ENCODE measurements at regions not wholly inside any gene's neighbourhood (a gene's known extent, or its start where the extent isn't known, plus 50 kb on each side); places are given as distances from the start of the nearest gene placed in this dataset.
A peak's percentile ranks its signal among the peaks of the same experiment; 100 is the strongest.

DNA sequence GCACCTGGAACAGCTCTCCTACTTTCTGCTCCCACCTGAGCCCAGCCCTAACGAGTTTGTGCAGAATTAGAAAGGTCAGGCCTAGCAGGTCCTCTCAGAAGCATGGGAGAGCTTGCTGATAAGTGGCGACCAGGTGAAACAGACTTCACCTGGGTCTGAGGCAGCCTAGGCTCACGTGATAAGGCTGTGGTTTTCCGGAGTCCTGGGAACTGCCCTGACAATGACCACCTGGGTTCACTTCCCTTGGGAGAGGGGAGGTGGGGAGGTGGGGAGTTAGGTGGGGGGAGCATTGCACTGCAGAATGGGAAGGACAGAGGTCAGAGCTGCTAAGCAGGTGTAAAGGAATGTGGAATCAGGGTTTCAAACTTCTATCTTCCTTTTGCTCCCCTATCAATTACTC lies 152.9 kb upstream of the MAP1B start:
- TF ChIP-seq FOS (IDR thresholded peaks at IDR 0.05; ENCODE audit: low read depth, low read length) (no peak), RAD21 (IDR thresholded peaks at IDR 0.05; ENCODE audit: low read length) (no peak), BHLHE40 (IDR thresholded peaks at IDR 0.05; ENCODE audit: low read depth, low read length) (no peak), NFE2L2 (IDR thresholded peaks at IDR 0.05; ENCODE audit: low read depth, low read length) (no peak), USF2 (IDR thresholded peaks at IDR 0.05; ENCODE audit: low read depth, low read length) (no peak), MXI1 (IDR thresholded peaks at IDR 0.05; ENCODE audit: borderline replicate concordance, low read depth, low read length) (no peak), RFX5 (IDR thresholded peaks at IDR 0.05; ENCODE audit: low read depth, low read length) (no peak), SMC3 (IDR thresholded peaks at IDR 0.05; ENCODE audit: low read depth, low read length) (no peak), MAZ (IDR thresholded peaks at IDR 0.05; ENCODE audit: borderline replicate concordance, low read depth, low read length) (no peak), RCOR1 (IDR thresholded peaks at IDR 0.05; ENCODE audit: insufficient replicate concordance, low read length) (no peak), MAFK (IDR thresholded peaks at IDR 0.05; ENCODE audit: low read depth, low read length) (no peak), CEBPB (IDR thresholded peaks at IDR 0.05; ENCODE audit: low read depth, low read length) (no peak), POLR2A (IDR thresholded peaks at IDR 0.05; ENCODE audit: low read depth, low read length) (no peak), CHD1 (IDR thresholded peaks at IDR 0.05; ENCODE audit: low read depth, low read length) (no peak)
- TF ChIP-seq, protein P1, sequence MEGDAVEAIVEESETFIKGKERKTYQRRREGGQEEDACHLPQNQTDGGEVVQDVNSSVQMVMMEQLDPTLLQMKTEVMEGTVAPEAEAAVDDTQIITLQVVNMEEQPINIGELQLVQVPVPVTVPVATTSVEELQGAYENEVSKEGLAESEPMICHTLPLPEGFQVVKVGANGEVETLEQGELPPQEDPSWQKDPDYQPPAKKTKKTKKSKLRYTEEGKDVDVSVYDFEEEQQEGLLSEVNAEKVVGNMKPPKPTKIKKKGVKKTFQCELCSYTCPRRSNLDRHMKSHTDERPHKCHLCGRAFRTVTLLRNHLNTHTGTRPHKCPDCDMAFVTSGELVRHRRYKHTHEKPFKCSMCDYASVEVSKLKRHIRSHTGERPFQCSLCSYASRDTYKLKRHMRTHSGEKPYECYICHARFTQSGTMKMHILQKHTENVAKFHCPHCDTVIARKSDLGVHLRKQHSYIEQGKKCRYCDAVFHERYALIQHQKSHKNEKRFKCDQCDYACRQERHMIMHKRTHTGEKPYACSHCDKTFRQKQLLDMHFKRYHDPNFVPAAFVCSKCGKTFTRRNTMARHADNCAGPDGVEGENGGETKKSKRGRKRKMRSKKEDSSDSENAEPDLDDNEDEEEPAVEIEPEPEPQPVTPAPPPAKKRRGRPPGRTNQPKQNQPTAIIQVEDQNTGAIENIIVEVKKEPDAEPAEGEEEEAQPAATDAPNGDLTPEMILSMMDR (conservative IDR thresholded peaks at IDR 0.05; ENCODE audit: low read depth, low read length), result no peak
- TF ChIP-seq, protein P2, sequence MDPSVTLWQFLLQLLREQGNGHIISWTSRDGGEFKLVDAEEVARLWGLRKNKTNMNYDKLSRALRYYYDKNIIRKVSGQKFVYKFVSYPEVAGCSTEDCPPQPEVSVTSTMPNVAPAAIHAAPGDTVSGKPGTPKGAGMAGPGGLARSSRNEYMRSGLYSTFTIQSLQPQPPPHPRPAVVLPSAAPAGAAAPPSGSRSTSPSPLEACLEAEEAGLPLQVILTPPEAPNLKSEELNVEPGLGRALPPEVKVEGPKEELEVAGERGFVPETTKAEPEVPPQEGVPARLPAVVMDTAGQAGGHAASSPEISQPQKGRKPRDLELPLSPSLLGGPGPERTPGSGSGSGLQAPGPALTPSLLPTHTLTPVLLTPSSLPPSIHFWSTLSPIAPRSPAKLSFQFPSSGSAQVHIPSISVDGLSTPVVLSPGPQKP (IDR thresholded peaks at IDR 0.05; ENCODE audit: borderline replicate concordance, low read depth, low read length), result no peak
- H2AK9ac ChIP-seq (replicated peaks; ENCODE audit: low read depth, low read length, poor library complexity), result no peak overlapping the region
- no peak overlapping the region for H2AK5ac ChIP-seq (ENCODE audit: low read depth, low read length)
- H2BK20ac ChIP-seq (ENCODE audit: low read depth, low read length), result no peak overlapping the region
- H2BK120ac ChIP-seq (ENCODE audit: low read depth, low read length), result no peak overlapping the region
- no peak overlapping the region for H3K18ac ChIP-seq (ENCODE audit: low read depth, low read length)
- no peaks in the 10 kb centered on the region for H3K4me1 ChIP-seq (ENCODE audit: control insufficient read depth, insufficient read depth, low read length)
- BruUV-seq (replicated peaks), result no TSS peak
- 60% methylated on average over 1 of the region's 4 CpGs; no CpG with 5 or more reads in 1 of the 2 experiments for WGBS, 2 experiments (ENCODE audit: extremely low coverage in 2 of 2, insufficient read length in 1 of 2)
- no peak overlapping the region for H4K5ac ChIP-seq (ENCODE audit: low read depth, low read length)
- H3K4me2 ChIP-seq (ENCODE audit: low read depth, low read length), result no peak overlapping the region
- in situ Hi-C loops (cut with MboI; ENCODE audit: low sequenced_read_pairs), result no loop called here
- H3K36me3 ChIP-seq (ENCODE audit: control insufficient read depth, insufficient read depth, low read length), result no peaks in the 10 kb centered on the region
- H3K27me3 ChIP-seq (ENCODE audit: control insufficient read depth, insufficient read depth, low read length), result peaks cover 16% of the 10 kb centered on the region
- DNase-seq, result no peak
- ATAC-seq (ENCODE audit: low read depth), result no peak
- H3K4ac ChIP-seq (ENCODE audit: low read depth, low read length), result no peak overlapping the region
- CTCF ChIA-PET, result no interaction called here
- POLR2A ChIA-PET (ENCODE audit: unreplicated experiment), result no interaction called here
- no peaks in the 10 kb centered on the region for H4K20me1 ChIP-seq (ENCODE audit: insufficient read depth, low read length)
- no peak overlapping the region for H3K4me3 ChIP-seq (ENCODE audit: insufficient read depth, low read depth, low read length)
- dilution Hi-C loops (cut with HindIII; ENCODE audit: low sequenced_read_pairs, unreplicated experiment), result no loop called here
- H4K91ac ChIP-seq (ENCODE audit: insufficient read depth, low read depth, low read length), result no peak overlapping the region
- H3K9ac ChIP-seq (ENCODE audit: low read depth, low read length), result no peak overlapping the region
- H4K8ac ChIP-seq (ENCODE audit: low read depth in 2 of 2, low read length in 2 of 2), result no peak overlapping the region
- no peak overlapping the region for H3K23ac ChIP-seq (ENCODE audit: low read depth, low read length)
- no peaks in the 10 kb centered on the region for H3K9me3 ChIP-seq (ENCODE audit: control insufficient read depth, insufficient read depth, low read length)
- intact Hi-C loops (cut with micrococcal nuclease), result no loop called here
- H3K9me1 ChIP-seq (ENCODE audit: insufficient read depth, low read length), result no peaks in the 10 kb centered on the region
- no peaks in the 10 kb centered on the region for H3K79me1 ChIP-seq (ENCODE audit: low read depth in 1 of 2, low read length in 2 of 2)
- H2BK5ac ChIP-seq (ENCODE audit: low read depth, low read length, poor library complexity, severe bottlenecking), result no peak overlapping the region
- no peak overlapping the region for H3K14ac ChIP-seq (replicated peaks; ENCODE audit: low read depth, low read length)
- no peak overlapping the region for H2BK15ac ChIP-seq (ENCODE audit: low read depth, low read length)
- H3K27ac ChIP-seq (ENCODE audit: insufficient read depth, low read length), result no peak overlapping the region
- H2AFZ ChIP-seq (replicated peaks; ENCODE audit: low read length, poor library complexity), result peak overlapping the region; percentile 41
- H3K56ac ChIP-seq (ENCODE audit: extremely low read depth, insufficient read depth, low read length), result no peak overlapping the region

Data from IMR-90 (cell line).